ENCODE measurements at regions not wholly inside any gene's neighbourhood (a gene's known extent, or its start where the extent isn't known, plus 50 kb on each side); places are given as distances from the start of the nearest gene placed in this dataset.

DNA sequence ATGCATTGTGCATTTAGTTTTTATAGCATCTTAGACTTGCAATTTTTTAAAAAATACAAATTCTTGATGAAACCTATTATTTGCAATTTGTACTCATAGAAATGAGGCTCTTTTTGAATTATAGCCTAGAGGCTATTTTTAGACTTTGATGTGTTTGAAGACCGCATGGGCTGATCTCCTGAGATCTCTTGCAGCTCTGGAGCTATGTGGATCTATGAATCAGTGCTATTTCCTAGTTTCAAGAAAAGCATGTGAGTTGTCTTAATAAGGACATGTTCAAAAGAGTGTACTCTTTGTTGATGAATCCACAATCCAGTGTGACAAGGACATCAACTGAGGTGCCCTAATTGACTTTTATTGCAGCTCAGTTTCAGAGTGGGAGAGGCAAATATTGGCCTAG is 620.5 kb downstream of the ETS1 start:
- intact Hi-C loops (cut with micrococcal nuclease), result no loop called here
- POLR2A ChIA-PET, result no interaction called here
- ATAC-seq (ENCODE audit: low read depth), result no peak
- H3K4me3 Mint-ChIP-seq, result no peak overlapping the region
- Histone ChIP-seq H3K4me1 (ENCODE audit: control insufficient read depth in 2 of 2, insufficient read depth in 2 of 2, low read length in 2 of 2) (no peaks in the 10 kb centered on the region), H3K36me3 (replicated peaks in 1 of 2; ENCODE audit: control extremely low read depth in 1 of 2, control insufficient read depth in 1 of 2, extremely low read depth in 1 of 2, insufficient read depth in 2 of 2, low read length in 1 of 2) (no peaks in the 10 kb centered on the region), H3K9ac (ENCODE audit: low read length) (no peak overlapping the region), H2AFZ (ENCODE audit: insufficient read depth, low read depth, low read length, poor library complexity, severe bottlenecking) (no peak overlapping the region), H3K79me2 (ENCODE audit: control insufficient read depth, insufficient read depth, low read length) (no peaks in the 10 kb centered on the region), H3K27ac (ENCODE audit: low read length in 2 of 2) (no peak overlapping the region), H3K4me2 (replicated peaks; ENCODE audit: low read depth, low read length, poor library complexity, severe bottlenecking) (no peak overlapping the region), H3K27me3 (replicated peaks in 1 of 4; ENCODE audit: control extremely low read depth in 1 of 4, control insufficient read depth in 3 of 4, insufficient read depth in 4 of 4, low read length in 3 of 4) (peaks cover 0 to 3% (median 0%) of the 10 kb centered on the region in 4 experiments), H4K20me1 (ENCODE audit: control insufficient read depth, insufficient read depth, low read length, poor library complexity, severe bottlenecking) (no peaks in the 10 kb centered on the region), H3K4me3 (ENCODE audit: control extremely low read depth in 1 of 5, extremely low read depth in 1 of 5, insufficient read depth in 1 of 5, low read depth in 2 of 5, low read length in 4 of 5) (no peak overlapping the region), H3K9me3 (ENCODE audit: control extremely low read depth in 1 of 3, control insufficient read depth in 2 of 3, insufficient read depth in 1 of 3, low read length in 2 of 3) (no peaks in the 10 kb centered on the region)
- no peak for DNase-seq
- no peak for TF ChIP-seq EZH2 (IDR thresholded peaks at IDR 0.05; ENCODE audit: borderline replicate concordance, insufficient read depth, low read depth, low read length, poor library complexity, severe bottlenecking)
- TF ChIP-seq, protein P1, sequence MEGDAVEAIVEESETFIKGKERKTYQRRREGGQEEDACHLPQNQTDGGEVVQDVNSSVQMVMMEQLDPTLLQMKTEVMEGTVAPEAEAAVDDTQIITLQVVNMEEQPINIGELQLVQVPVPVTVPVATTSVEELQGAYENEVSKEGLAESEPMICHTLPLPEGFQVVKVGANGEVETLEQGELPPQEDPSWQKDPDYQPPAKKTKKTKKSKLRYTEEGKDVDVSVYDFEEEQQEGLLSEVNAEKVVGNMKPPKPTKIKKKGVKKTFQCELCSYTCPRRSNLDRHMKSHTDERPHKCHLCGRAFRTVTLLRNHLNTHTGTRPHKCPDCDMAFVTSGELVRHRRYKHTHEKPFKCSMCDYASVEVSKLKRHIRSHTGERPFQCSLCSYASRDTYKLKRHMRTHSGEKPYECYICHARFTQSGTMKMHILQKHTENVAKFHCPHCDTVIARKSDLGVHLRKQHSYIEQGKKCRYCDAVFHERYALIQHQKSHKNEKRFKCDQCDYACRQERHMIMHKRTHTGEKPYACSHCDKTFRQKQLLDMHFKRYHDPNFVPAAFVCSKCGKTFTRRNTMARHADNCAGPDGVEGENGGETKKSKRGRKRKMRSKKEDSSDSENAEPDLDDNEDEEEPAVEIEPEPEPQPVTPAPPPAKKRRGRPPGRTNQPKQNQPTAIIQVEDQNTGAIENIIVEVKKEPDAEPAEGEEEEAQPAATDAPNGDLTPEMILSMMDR (IDR thresholded peaks at IDR 0.05), result no peak
- CTCF ChIA-PET, result no interaction called here
- H3K27me3 Mint-ChIP-seq, result peaks cover 10% of the 10 kb centered on the region
- 80% methylated on average over 1 of the region's 1 CpG for WGBS (ENCODE audit: insufficient coverage)
- no peaks in the 10 kb centered on the region for H3K4me1 Mint-ChIP-seq
- no peaks in the 10 kb centered on the region for H3K9me3 Mint-ChIP-seq (ENCODE audit: insufficient read depth)
- H3K27ac Mint-ChIP-seq, result no peak overlapping the region

DNA sequence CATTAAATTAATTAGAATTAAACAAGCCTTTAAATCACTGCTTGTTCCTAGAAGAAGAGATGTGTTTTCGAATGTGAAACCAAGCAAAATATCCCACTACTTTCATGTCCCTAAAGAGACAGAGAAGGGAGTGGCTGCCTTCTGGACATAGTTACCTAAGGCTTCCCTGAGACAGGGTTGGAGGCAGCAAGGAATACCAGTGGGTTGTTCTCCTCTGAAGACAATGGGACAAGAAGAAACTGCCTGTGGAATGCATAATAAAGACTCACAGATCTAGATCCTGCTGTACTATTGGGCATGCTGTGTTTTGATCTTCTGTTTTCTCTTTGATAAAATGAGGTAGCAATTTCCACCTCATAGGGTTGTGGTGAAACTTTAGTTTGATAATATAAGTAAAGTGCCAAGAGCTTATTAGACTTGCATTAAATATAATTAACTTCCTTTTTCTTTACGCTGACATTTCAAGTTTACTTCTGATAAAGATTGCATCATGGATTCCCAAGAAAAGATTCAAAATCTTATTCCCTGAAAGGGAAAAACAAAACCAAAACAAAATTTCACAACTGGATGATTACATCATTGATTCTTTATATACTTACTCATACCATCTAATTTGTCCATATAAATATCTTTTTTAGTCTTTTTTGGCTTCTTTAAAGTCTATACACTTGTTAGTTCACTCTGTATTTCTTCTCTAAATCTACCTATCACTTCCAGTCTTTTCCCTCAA is 621.3 kb downstream of the ETS1 start:
- Mint-ChIP-seq H3K4me3 (no peak overlapping the region), H3K27me3 (peaks cover 12% of the 10 kb centered on the region), H3K4me1 (no peaks in the 10 kb centered on the region), H3K27ac (no peak overlapping the region), H3K9me3 (ENCODE audit: insufficient read depth) (no peaks in the 10 kb centered on the region)
- Histone ChIP-seq H3K4me3 (ENCODE audit: control extremely low read depth in 1 of 5, extremely low read depth in 1 of 5, insufficient read depth in 1 of 5, low read depth in 2 of 5, low read length in 4 of 5) (no peak overlapping the region), H4K20me1 (ENCODE audit: control insufficient read depth, insufficient read depth, low read length, poor library complexity, severe bottlenecking) (no peaks in the 10 kb centered on the region), H3K27me3 (replicated peaks in 1 of 4; ENCODE audit: control extremely low read depth in 1 of 4, control insufficient read depth in 3 of 4, insufficient read depth in 4 of 4, low read length in 3 of 4) (no peaks in the 10 kb centered on the region), H3K9ac (ENCODE audit: low read length) (no peak overlapping the region), H3K4me2 (replicated peaks; ENCODE audit: low read depth, low read length, poor library complexity, severe bottlenecking) (no peak overlapping the region), H3K27ac (ENCODE audit: low read length in 2 of 2) (no peak overlapping the region), H3K36me3 (replicated peaks in 1 of 2; ENCODE audit: control extremely low read depth in 1 of 2, control insufficient read depth in 1 of 2, extremely low read depth in 1 of 2, insufficient read depth in 2 of 2, low read length in 1 of 2) (no peaks in the 10 kb centered on the region), H3K4me1 (ENCODE audit: control insufficient read depth in 2 of 2, insufficient read depth in 2 of 2, low read length in 2 of 2) (no peaks in the 10 kb centered on the region), H3K79me2 (ENCODE audit: control insufficient read depth, insufficient read depth, low read length) (no peaks in the 10 kb centered on the region), H2AFZ (ENCODE audit: insufficient read depth, low read depth, low read length, poor library complexity, severe bottlenecking) (no peak overlapping the region), H3K9me3 (ENCODE audit: control extremely low read depth in 1 of 3, control insufficient read depth in 2 of 3, insufficient read depth in 1 of 3, low read length in 2 of 3) (no peaks in the 10 kb centered on the region)
- ChIA-PET POLR2A (no interaction called here), CTCF (no interaction called here)
- intact Hi-C loops (cut with micrococcal nuclease), result no loop called here
- DNase-seq (no peak), ATAC-seq (ENCODE audit: low read depth) (no peak)
- WGBS (ENCODE audit: insufficient coverage), result no CpG with 5 or more reads among the region's 2 CpGs
- TF ChIP-seq EZH2 (IDR thresholded peaks at IDR 0.05; ENCODE audit: borderline replicate concordance, insufficient read depth, low read depth, low read length, poor library complexity, severe bottlenecking), result no peak
- TF ChIP-seq, protein P1 (IDR thresholded peaks at IDR 0.05), result no peak

All from B cell (primary cell).